PFSK-1 (cell line): ENCODE measurements at regions not wholly inside any gene's neighbourhood (a gene's known extent, or its start where the extent isn't known, plus 50 kb on each side); places are given as distances from the start of the nearest gene placed in this dataset.

Experiments
- POLR2AphosphoS5 ChIP-seq: IDR thresholded peaks from 2 replicates; pipeline ENCODE4 v1.6.1; 2012; ENCODE audit warnings: low read depth, mild to moderate bottlenecking, control low read depth, low read length, moderate library complexity
- REST ChIP-seq, 2 experiments: IDR thresholded peaks; 2 replicates each; pipeline versions ENCODE4 v1.6.1 to v1.8.0; 2011 to 2012; ENCODE audit warnings: low read depth in 2 of 2, low read length in 2 of 2, control low read depth in 1 of 2, inconsistent platforms in 1 of 2, mild to moderate bottlenecking in 1 of 2, moderate library complexity in 1 of 2; ENCODE audit not compliant: insufficient read depth in 1 of 2

DNA sequence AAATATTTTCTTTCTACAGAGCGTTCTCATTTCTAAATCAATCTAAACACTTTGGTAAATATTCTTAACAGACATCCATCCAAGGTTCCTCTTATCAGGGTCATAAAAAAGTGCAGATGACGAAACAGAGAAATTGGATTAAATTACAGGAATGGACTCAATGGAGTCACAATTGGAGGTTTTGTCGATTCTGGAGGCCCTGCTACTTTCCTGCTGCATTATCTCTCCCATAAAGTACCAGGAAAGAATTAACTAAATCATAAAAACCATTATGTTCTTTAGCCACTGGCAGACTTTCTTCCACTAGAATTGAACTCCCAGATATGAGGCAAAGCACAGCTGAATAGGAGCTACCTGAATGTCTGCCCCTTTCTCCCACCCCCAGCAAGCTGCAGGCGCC, 610.6 kb downstream of the HDGFL1 start:
- TF ChIP-seq POLR2AphosphoS5 (no peak), REST (IDR thresholded peaks at IDR 0.05; ENCODE audit: insufficient read depth in 1 of 2, low read depth in 2 of 2, low read length in 2 of 2) (no peak)
